OCI-LY7 (cell line): ENCODE measurements at regions not wholly inside any gene's neighbourhood (a gene's known extent, or its start where the extent isn't known, plus 50 kb on each side); places are given as distances from the start of the nearest gene placed in this dataset.

Experiments
- EZH2phosphoT487 ChIP-seq: fragments of 200-600 bp; sonication (generic); IDR thresholded peaks from 2 replicates; pipeline ENCODE4 v1.6.1; 2018; ENCODE audit warnings: low read depth, borderline replicate concordance, mild to moderate bottlenecking, mixed run types, antibody characterized with exemption, low read length, moderate library complexity, mixed read lengths
- TF ChIP-seq, protein P1 (sequence below): fragments of 200-600 bp; sonication (generic); conservative IDR thresholded peaks from 2 replicates; pipeline ENCODE4 v1.5.1; 2014; ENCODE audit warnings: mild to moderate bottlenecking, antibody characterized with exemption, low read length, moderate library complexity, mixed read lengths

GRCh38 chr18:73509460-73509859, 638.2 kb downstream of the FBXO15 start:
- TF ChIP-seq, protein P1, sequence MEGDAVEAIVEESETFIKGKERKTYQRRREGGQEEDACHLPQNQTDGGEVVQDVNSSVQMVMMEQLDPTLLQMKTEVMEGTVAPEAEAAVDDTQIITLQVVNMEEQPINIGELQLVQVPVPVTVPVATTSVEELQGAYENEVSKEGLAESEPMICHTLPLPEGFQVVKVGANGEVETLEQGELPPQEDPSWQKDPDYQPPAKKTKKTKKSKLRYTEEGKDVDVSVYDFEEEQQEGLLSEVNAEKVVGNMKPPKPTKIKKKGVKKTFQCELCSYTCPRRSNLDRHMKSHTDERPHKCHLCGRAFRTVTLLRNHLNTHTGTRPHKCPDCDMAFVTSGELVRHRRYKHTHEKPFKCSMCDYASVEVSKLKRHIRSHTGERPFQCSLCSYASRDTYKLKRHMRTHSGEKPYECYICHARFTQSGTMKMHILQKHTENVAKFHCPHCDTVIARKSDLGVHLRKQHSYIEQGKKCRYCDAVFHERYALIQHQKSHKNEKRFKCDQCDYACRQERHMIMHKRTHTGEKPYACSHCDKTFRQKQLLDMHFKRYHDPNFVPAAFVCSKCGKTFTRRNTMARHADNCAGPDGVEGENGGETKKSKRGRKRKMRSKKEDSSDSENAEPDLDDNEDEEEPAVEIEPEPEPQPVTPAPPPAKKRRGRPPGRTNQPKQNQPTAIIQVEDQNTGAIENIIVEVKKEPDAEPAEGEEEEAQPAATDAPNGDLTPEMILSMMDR: no peak
- no peak for TF ChIP-seq EZH2phosphoT487
